Activated CD4-positive, alpha-beta T cell treated with anti-CD3 and anti-CD28 coated beads for 1 hour (primary cell): ENCODE measurements at regions not wholly inside any gene's neighbourhood (a gene's known extent, or its start where the extent isn't known, plus 50 kb on each side); places are given as distances from the start of the nearest gene placed in this dataset.
"Not testable (repeated sequence)": the region's sequence is repeated elsewhere in the genome, so short reads cannot be mapped to it uniquely, and the experiment has no call there.

Source experiments
- DNase-seq: peaks from one replicate; pipeline ENCODE4 v3.0.0-alpha.2; 2020

DNA sequence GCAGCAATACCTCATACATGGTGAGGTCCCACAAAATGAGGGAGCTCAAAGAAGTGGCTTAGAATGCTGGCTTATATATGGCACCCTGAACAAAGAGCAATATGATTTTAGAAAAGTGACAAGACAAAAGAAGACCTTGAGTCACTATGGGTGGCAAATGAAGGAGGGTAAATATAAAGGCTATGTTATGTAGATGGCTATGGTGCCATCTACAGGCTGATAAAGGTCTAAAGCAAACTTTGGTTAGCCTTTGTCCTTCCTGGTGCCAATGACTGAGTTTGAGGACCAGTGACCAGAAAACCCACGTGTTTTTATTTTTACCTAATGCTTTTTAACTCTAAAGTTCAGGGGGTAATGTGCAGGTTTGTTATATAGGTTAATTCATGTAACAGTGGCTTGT lies 151.8 kb downstream of the CCNG2 start:
- no peak for DNase-seq

DNA sequence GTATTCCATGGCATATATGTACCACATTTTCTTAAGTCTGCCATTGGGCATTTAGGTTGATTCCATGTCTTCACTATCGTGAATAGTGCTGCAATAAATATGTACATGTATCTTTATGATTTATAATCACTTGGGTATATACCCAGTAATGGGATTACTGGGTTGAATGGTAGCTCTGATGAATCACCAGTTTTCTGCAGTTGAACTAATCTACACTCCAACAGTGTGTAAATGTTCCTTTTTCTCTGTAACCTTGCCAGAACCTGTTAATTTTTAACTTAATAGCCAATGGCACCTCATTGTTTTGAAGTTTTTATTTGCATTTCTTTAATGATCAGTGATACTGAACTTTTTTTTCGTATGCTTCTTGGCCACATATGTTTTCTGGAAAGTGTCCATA lies 152.5 kb downstream of the CCNG2 start:
- no peak for DNase-seq

DNA sequence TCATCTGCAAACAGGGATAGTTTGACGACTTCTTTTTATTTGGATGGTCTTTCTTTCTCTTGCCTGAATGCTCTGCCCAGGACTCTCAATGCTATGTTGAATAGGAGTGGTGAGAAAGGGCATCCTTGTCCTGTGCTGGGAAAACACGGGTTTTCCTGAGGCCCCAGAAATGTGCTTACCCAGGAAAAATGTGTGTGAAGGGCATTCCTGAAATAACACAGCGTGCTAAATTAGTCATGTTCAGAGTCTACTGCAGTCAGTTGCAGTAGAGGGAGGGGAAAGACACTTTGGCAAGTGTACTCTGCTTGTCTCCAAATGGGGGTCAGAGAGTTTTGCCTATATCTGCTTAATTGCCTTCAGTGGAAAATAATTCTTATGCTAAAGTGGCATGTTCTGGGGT lies 153.9 kb downstream of the CCNG2 start:
- no peak for DNase-seq

GRCh38 chr4:77314697-77315096 lies 157.7 kb downstream of the CCNG2 start:
- DNase-seq, result no peak

- no peak for DNase-seq
These were observed 170.1 kb downstream of the CCNG2 start for GRCh38 chr4:77327151-77327550.

- no peak for DNase-seq
These were observed 175.8 kb downstream of the CCNG2 start for GRCh38 chr4:77332696-77333270.

GRCh38 chr4:77336411-77337142 lies 179.6 kb downstream of the CCNG2 start:
- DNase-seq, result no peak

GRCh38 chr4:77342170-77342810 lies 185.3 kb downstream of the CCNG2 start:
- DNase-seq, result no peak

GRCh38 chr4:77344001-77344400 lies 187.0 kb downstream of the CCNG2 start:
- DNase-seq, result no peak

DNA sequence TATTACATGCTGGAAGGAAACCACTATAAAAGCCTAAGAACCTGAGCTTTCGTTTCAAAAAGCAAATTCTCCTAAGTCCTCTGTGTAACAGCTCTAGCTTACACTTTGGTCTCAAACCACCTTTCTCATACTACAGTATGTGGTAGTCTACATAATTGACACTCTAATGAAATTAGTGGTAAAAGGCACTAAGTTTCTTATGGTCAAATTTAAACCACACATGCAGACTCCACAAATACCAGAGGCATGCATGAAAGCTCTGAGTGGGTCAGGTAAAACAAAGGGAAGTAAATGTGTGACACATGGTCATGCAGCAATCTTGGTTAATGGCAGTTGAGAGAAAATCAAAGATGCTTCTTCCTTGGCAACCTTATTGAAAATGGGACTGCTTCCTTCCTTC lies 187.8 kb downstream of the CCNG2 start:
- no peak for DNase-seq

GRCh38 chr4:77347351-77347966 lies 190.5 kb downstream of the CCNG2 start:
- DNase-seq, result no peak

GRCh38 chr4:77348815-77349214 lies 191.8 kb downstream of the CCNG2 start:
- no peak for DNase-seq

- DNase-seq, result no peak
These were observed 192.4 kb downstream of the CCNG2 start for GRCh38 chr4:77349364-77349763.

DNA sequence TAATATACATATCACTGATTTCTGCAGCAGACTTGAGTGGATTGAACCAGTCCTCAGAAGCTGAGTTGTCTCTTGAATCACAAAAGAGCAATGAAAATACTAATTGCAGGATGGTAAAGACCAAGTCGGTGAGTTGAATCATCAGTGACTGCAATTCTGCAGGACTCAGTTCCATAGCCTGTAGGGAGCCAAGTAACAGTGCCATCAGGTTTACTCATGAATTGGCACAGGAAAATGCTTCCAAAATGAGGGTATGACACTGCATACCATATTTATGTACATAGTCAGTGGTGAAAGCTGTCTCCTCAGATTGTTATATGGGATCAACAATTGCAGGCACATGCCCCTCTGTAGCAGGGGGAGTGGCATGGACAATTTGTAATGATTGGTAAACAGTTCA lies 192.8 kb downstream of the CCNG2 start:
- no peak for DNase-seq

DNA sequence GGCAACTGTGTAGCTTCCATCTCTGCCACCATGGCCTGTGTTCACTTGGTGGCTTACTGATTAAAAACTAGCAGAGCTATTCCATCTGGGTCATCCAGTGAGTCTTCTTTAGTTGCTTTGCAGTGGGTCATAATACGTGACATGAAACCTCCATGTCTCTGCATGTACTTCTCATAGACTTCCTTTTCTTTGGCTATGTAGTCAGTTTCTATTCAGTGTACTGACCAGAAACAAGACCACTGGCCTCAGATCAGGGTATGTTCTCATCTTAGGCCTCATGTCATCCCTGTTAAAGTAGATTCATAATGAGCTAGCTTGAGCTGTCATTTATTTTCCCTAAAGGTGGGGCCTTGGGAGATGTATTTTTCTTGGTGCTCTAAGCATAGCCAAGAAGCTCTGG lies 195.2 kb downstream of the CCNG2 start:
- DNase-seq, result no peak

- not testable (repeated sequence) for DNase-seq
These were observed 196.8 kb downstream of the CCNG2 start for GRCh38 chr4:77353724-77354315.

DNA sequence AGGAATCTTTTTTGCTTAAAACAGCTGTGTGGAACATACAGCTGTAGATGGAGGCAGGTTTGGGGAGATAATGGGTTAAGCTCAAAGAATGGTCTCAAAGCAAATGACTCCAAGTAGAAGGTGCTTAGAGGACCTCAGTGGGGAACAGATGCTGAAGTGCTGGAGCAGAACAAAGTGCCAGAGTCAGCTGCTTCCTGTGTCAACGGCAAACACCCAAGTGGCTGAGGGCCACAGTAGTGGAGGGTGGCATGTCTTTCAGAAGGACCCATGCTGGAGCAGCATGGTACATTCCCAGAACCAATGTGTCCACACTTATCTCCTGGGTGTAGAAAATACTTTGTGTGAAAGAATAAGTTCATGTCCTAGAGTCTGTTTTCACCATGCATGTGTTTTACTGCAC lies 197.5 kb downstream of the CCNG2 start:
- DNase-seq, result no peak

GRCh38 chr4:77355731-77356130 lies 198.7 kb downstream of the CCNG2 start:
- no peak for DNase-seq

GRCh38 chr4:77358315-77358928 lies 201.4 kb downstream of the CCNG2 start:
- DNase-seq, result no peak

DNA sequence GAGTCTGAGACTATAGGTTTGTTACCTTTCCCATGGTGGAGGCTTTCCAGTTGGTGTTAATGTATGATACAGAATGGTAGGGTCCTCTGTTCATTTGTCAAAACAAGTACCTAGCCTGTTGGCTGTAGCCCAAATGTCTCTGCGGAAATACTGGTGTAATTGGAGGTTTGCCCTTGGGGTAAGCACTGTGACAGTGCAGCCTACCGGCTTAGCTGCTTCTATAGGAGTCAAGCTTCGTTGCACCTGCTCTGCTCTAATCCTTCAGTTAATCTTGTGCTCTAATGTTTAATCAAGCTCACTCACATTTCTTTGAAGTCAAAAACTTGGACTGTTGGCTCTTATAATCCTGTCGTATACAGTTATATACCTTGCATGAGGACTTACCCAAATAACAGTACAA lies 203.4 kb downstream of the CCNG2 start:
- no peak for DNase-seq

- not testable (repeated sequence) for DNase-seq
These were observed 209.9 kb downstream of the CCNG2 start for GRCh38 chr4:77366876-77367275.

GRCh38 chr4:77367638-77368037 lies 210.6 kb downstream of the CCNG2 start:
- DNase-seq, result no peak

GRCh38 chr4:77372375-77372774 lies 215.4 kb downstream of the CCNG2 start:
- DNase-seq, result no peak
